ENCODE measurements at regions not wholly inside any gene's neighbourhood (a gene's known extent, or its start where the extent isn't known, plus 50 kb on each side); places are given as distances from the start of the nearest gene placed in this dataset.
"Not testable (repeated sequence)": the region's sequence is repeated elsewhere in the genome, so short reads cannot be mapped to it uniquely, and the experiment has no call there.

- H3K27me3 ChIP-seq (ENCODE audit: insufficient read depth, low read length): peaks cover 10% of the 10 kb centered on the region
- H3K4me3 ChIP-seq (ENCODE audit: low read length): no peak overlapping the region
- no peaks in the 10 kb centered on the region for H3K36me3 ChIP-seq (ENCODE audit: insufficient read depth, low read length)
- H3K9me3 ChIP-seq (ENCODE audit: insufficient read depth, low read depth, low read length): peaks cover 23% of the 10 kb centered on the region; the same call in 1 of the 2 replicates
- no peak overlapping the region for H3K9ac ChIP-seq (ENCODE audit: low read depth, low read length)
- no peak overlapping the region for H3K27ac ChIP-seq (ENCODE audit: low read depth, low read length)
- 0 out of 2 replicates have a peak, but pooled peaks cover 2% of the 10 kb centered on the region for H3K4me1 ChIP-seq (ENCODE audit: insufficient read depth, low read length)
- WGBS: 92% methylated on average over 21 of the region's 21 CpGs
Observed at GRCh38 chr5:1720396-1721110, 79.1 kb downstream of the MRPL36 start.

- H3K9ac ChIP-seq (ENCODE audit: low read depth, low read length): no peak overlapping the region
- H3K27ac ChIP-seq (ENCODE audit: low read depth, low read length): no peak overlapping the region
- no peaks in the 10 kb centered on the region for H3K36me3 ChIP-seq (ENCODE audit: insufficient read depth, low read length)
- H3K4me1 ChIP-seq (ENCODE audit: insufficient read depth, low read length): no peaks in the 10 kb centered on the region
- peaks cover 23% of the 10 kb centered on the region; the same call in 1 of the 2 replicates for H3K9me3 ChIP-seq (ENCODE audit: insufficient read depth, low read depth, low read length)
- H3K27me3 ChIP-seq (ENCODE audit: insufficient read depth, low read length): peaks cover 3% of the 10 kb centered on the region
- 72% methylated on average over 5 of the region's 5 CpGs for WGBS
- H3K4me3 ChIP-seq (ENCODE audit: low read length): no peak overlapping the region
Observed at GRCh38 chr5:1719860-1720259, 79.8 kb downstream of the MRPL36 start.

- H3K9me3 ChIP-seq (ENCODE audit: insufficient read depth, low read depth, low read length): peaks cover 23% of the 10 kb centered on the region; the same call in 1 of the 2 replicates
- H3K27me3 ChIP-seq (ENCODE audit: insufficient read depth, low read length): no peaks in the 10 kb centered on the region
- no peak overlapping the region for H3K9ac ChIP-seq (ENCODE audit: low read depth, low read length)
- H3K27ac ChIP-seq (ENCODE audit: low read depth, low read length): no peak overlapping the region
- H3K4me1 ChIP-seq (ENCODE audit: insufficient read depth, low read length): no peaks in the 10 kb centered on the region
- H3K36me3 ChIP-seq (ENCODE audit: insufficient read depth, low read length): no peaks in the 10 kb centered on the region
- no peak overlapping the region for H3K4me3 ChIP-seq (ENCODE audit: low read length)
- WGBS: 71% methylated on average over 3 of the region's 3 CpGs
Observed at GRCh38 chr5:1718669-1719068, 81.0 kb downstream of the MRPL36 start.

GRCh38 chr5:1710091-1710490 is 89.5 kb downstream of the MRPL36 start:
- peak overlapping the region; percentile 65 for H3K9ac ChIP-seq (ENCODE audit: low read depth, low read length)
- H3K27ac ChIP-seq (ENCODE audit: low read depth, low read length); H3K4me1 ChIP-seq (ENCODE audit: insufficient read depth, low read length); H3K36me3 ChIP-seq (ENCODE audit: insufficient read depth, low read length); H3K9me3 ChIP-seq (ENCODE audit: insufficient read depth, low read depth, low read length); H3K27me3 ChIP-seq (ENCODE audit: insufficient read depth, low read length): not testable (repeated sequence)
- H3K4me3 ChIP-seq (ENCODE audit: low read length): peak overlapping the region; percentile 55
- WGBS: 4% methylated on average over 18 of the region's 21 CpGs

- 38% methylated on average over 16 of the region's 16 CpGs for WGBS
- Histone ChIP-seq H3K9ac (ENCODE audit: low read depth, low read length) (0 out of 2 replicates have a peak overlapping the region, but pooled peaks have one; percentile 65), H3K36me3 (ENCODE audit: insufficient read depth, low read length) (no peaks in the 10 kb centered on the region), H3K4me3 (ENCODE audit: low read length) (peak overlapping the region; percentile 55), H3K27ac (ENCODE audit: low read depth, low read length) (no peak overlapping the region), H3K4me1 (ENCODE audit: insufficient read depth, low read length) (peaks cover 8% of the 10 kb centered on the region; the same call in 1 of the 2 replicates), H3K27me3 (ENCODE audit: insufficient read depth, low read length) (peaks cover 9% of the 10 kb centered on the region), H3K9me3 (ENCODE audit: insufficient read depth, low read depth, low read length) (no peaks in the 10 kb centered on the region)
Observed at GRCh38 chr5:1709171-1709803, 90.3 kb downstream of the MRPL36 start.

- 69% methylated on average over 7 of the region's 7 CpGs for WGBS
- H3K4me3 ChIP-seq (ENCODE audit: low read length): no peak overlapping the region
- H3K27me3 ChIP-seq (ENCODE audit: insufficient read depth, low read length): peaks cover 9% of the 10 kb centered on the region
- H3K27ac ChIP-seq (ENCODE audit: low read depth, low read length): no peak overlapping the region
- H3K9ac ChIP-seq (ENCODE audit: low read depth, low read length): no peak overlapping the region
- no peaks in the 10 kb centered on the region for H3K9me3 ChIP-seq (ENCODE audit: insufficient read depth, low read depth, low read length)
- H3K36me3 ChIP-seq (ENCODE audit: insufficient read depth, low read length): no peaks in the 10 kb centered on the region
- peaks cover 8% of the 10 kb centered on the region; the same call in 1 of the 2 replicates for H3K4me1 ChIP-seq (ENCODE audit: insufficient read depth, low read length)
Observed at GRCh38 chr5:1708592-1709141, 91.0 kb downstream of the MRPL36 start.

GRCh38 chr5:1707467-1707866 is 92.2 kb downstream of the MRPL36 start:
- WGBS: 94% methylated on average over 10 of the region's 10 CpGs
- no peak overlapping the region for H3K4me3 ChIP-seq (ENCODE audit: low read length)
- H3K9me3 ChIP-seq (ENCODE audit: insufficient read depth, low read depth, low read length): no peaks in the 10 kb centered on the region
- H3K27me3 ChIP-seq (ENCODE audit: insufficient read depth, low read length): peaks cover 9% of the 10 kb centered on the region
- H3K27ac ChIP-seq (ENCODE audit: low read depth, low read length): no peak overlapping the region
- no peak overlapping the region for H3K9ac ChIP-seq (ENCODE audit: low read depth, low read length)
- H3K36me3 ChIP-seq (ENCODE audit: insufficient read depth, low read length): no peaks in the 10 kb centered on the region
- H3K4me1 ChIP-seq (ENCODE audit: insufficient read depth, low read length): peaks cover 15% of the 10 kb centered on the region; the same call in 1 of the 2 replicates

GRCh38 chr5:1706428-1706827 is 93.2 kb downstream of the MRPL36 start:
- peaks cover 21% of the 10 kb centered on the region; the same call in 1 of the 2 replicates for H3K4me1 ChIP-seq (ENCODE audit: insufficient read depth, low read length)

GRCh38 chr5:1706021-1706420 is 93.6 kb downstream of the MRPL36 start:
- 93% methylated on average over 16 of the region's 17 CpGs for WGBS
- H3K27ac ChIP-seq (ENCODE audit: low read depth, low read length): no peak overlapping the region
- H3K9me3 ChIP-seq (ENCODE audit: insufficient read depth, low read depth, low read length): no peaks in the 10 kb centered on the region
- no peak overlapping the region for H3K9ac ChIP-seq (ENCODE audit: low read depth, low read length)
- H3K4me3 ChIP-seq (ENCODE audit: low read length): no peak overlapping the region
- H3K36me3 ChIP-seq (ENCODE audit: insufficient read depth, low read length): no peaks in the 10 kb centered on the region
- H3K4me1 ChIP-seq (ENCODE audit: insufficient read depth, low read length): peaks cover 21% of the 10 kb centered on the region; the same call in 1 of the 2 replicates
- H3K27me3 ChIP-seq (ENCODE audit: insufficient read depth, low read length): peaks cover 9% of the 10 kb centered on the region

More at GRCh38 chr5:1706428-1706827, 93.2 kb downstream of the MRPL36 start:
- Histone ChIP-seq H3K36me3 (ENCODE audit: insufficient read depth, low read length) (no peaks in the 10 kb centered on the region), H3K9me3 (ENCODE audit: insufficient read depth, low read depth, low read length) (no peaks in the 10 kb centered on the region), H3K27ac (ENCODE audit: low read depth, low read length) (no peak overlapping the region), H3K27me3 (ENCODE audit: insufficient read depth, low read length) (peaks cover 9% of the 10 kb centered on the region), H3K4me3 (ENCODE audit: low read length) (no peak overlapping the region), H3K9ac (ENCODE audit: low read depth, low read length) (no peak overlapping the region)
- WGBS: 95% methylated on average over 11 of the region's 11 CpGs

- 90% methylated on average over 7 of the region's 7 CpGs for WGBS
- H3K36me3 ChIP-seq (ENCODE audit: insufficient read depth, low read length): no peaks in the 10 kb centered on the region
- no peak overlapping the region for H3K27ac ChIP-seq (ENCODE audit: low read depth, low read length)
- no peak overlapping the region for H3K4me3 ChIP-seq (ENCODE audit: low read length)
- 0 out of 2 replicates have a peak, but pooled peaks cover 3% of the 10 kb centered on the region for H3K9me3 ChIP-seq (ENCODE audit: insufficient read depth, low read depth, low read length)
- H3K27me3 ChIP-seq (ENCODE audit: insufficient read depth, low read length): peaks cover 9% of the 10 kb centered on the region
- H3K9ac ChIP-seq (ENCODE audit: low read depth, low read length): no peak overlapping the region
- H3K4me1 ChIP-seq (ENCODE audit: insufficient read depth, low read length): peaks cover 21% of the 10 kb centered on the region; the same call in 1 of the 2 replicates
Observed at GRCh38 chr5:1704676-1705075, 95.0 kb downstream of the MRPL36 start.

- 93% methylated on average over 13 of the region's 13 CpGs for WGBS
Observed at GRCh38 chr5:1704266-1704665, 95.4 kb downstream of the MRPL36 start.

More at GRCh38 chr5:1704266-1704665, 95.4 kb downstream of the MRPL36 start:
- peaks cover 5% of the 10 kb centered on the region for H3K27me3 ChIP-seq (ENCODE audit: insufficient read depth, low read length)
- no peak overlapping the region for H3K9ac ChIP-seq (ENCODE audit: low read depth, low read length)
- 0 out of 2 replicates have a peak, but pooled peaks cover 5% of the 10 kb centered on the region for H3K9me3 ChIP-seq (ENCODE audit: insufficient read depth, low read depth, low read length)
- peaks cover 18% of the 10 kb centered on the region; the same call in 1 of the 2 replicates for H3K4me1 ChIP-seq (ENCODE audit: insufficient read depth, low read length)
- H3K36me3 ChIP-seq (ENCODE audit: insufficient read depth, low read length): no peaks in the 10 kb centered on the region
- no peak overlapping the region for H3K4me3 ChIP-seq (ENCODE audit: low read length)
- H3K27ac ChIP-seq (ENCODE audit: low read depth, low read length): no peak overlapping the region
